ENCODE measurements at regions not wholly inside any gene's neighbourhood (a gene's known extent, or its start where the extent isn't known, plus 50 kb on each side); places are given as distances from the start of the nearest gene placed in this dataset.

- Histone ChIP-seq H3K4me2 (ENCODE audit: control insufficient read depth, extremely low read depth, insufficient read depth, low read depth, low read length) (no peak overlapping the region), H3K79me2 (ENCODE audit: control insufficient read depth, insufficient read depth, low read length) (no peaks in the 10 kb centered on the region), H4K20me1 (ENCODE audit: control insufficient read depth, extremely low read depth, insufficient read depth, low read length) (no peaks in the 10 kb centered on the region), H3K9me3 (ENCODE audit: control insufficient read depth, low read depth, low read length) (no peaks in the 10 kb centered on the region), H3K9ac (ENCODE audit: control insufficient read depth, extremely low read depth, insufficient read depth, low read length) (no peak overlapping the region), H3K27me3 (ENCODE audit: control insufficient read depth, extremely low read depth, insufficient read depth, low read length) (no peaks in the 10 kb centered on the region), H3K4me1 (ENCODE audit: control insufficient read depth, extremely low read depth, insufficient read depth, low read length) (no peaks in the 10 kb centered on the region), H2AFZ (ENCODE audit: control insufficient read depth, low read length) (no peak overlapping the region), H3K36me3 (ENCODE audit: control insufficient read depth in 2 of 2, extremely low read depth in 1 of 2, insufficient read depth in 2 of 2, low read length in 2 of 2) (no peaks in the 10 kb centered on the region), H3K27ac (ENCODE audit: control insufficient read depth, insufficient read depth, low read length) (no peak overlapping the region), H3K4me3 (ENCODE audit: control insufficient read depth in 2 of 3, extremely low read depth in 1 of 3, insufficient read depth in 2 of 3, low read depth in 1 of 3, low read length in 3 of 3) (no peak overlapping the region), H3K9me1 (ENCODE audit: control insufficient read depth, extremely low read depth, insufficient read depth, low read length) (no peaks in the 10 kb centered on the region)
- TF ChIP-seq CTCF (optimal IDR thresholded peaks at IDR 0.05 in 1 of 3, IDR thresholded peaks at IDR 0.05 in 1 of 3, conservative IDR thresholded peaks at IDR 0.05 in 1 of 3; ENCODE audit: extremely low read depth in 1 of 3, insufficient read depth in 2 of 3, low read length in 3 of 3) (no peak), EZH2 (IDR thresholded peaks at IDR 0.05; ENCODE audit: low read length) (no peak)
- dilution Hi-C loops (cut with MboI; ENCODE audit: extremely low pct_ligation_motif_present, low sequenced_read_pairs), result no loop called here
- FAIRE-seq, result no peak
- no peak for DNase-seq (ENCODE audit: low read depth, low spot score)
Measured at GRCh38 chr3:152703245-152703890, 131.6 kb upstream of the P2RY1 start.

GRCh38 chr3:152706991-152707713 is 127.8 kb upstream of the P2RY1 start:
- peaks cover 3% of the 10 kb centered on the region for H3K4me1 ChIP-seq (ENCODE audit: control insufficient read depth, extremely low read depth, insufficient read depth, low read length)
- peak; percentile 5 for FAIRE-seq
- TF ChIP-seq EZH2 (IDR thresholded peaks at IDR 0.05; ENCODE audit: low read length), result no peak
- peak in 1 of 3 experiments; percentile 25 for TF ChIP-seq CTCF (optimal IDR thresholded peaks at IDR 0.05 in 1 of 3, IDR thresholded peaks at IDR 0.05 in 1 of 3, conservative IDR thresholded peaks at IDR 0.05 in 1 of 3; ENCODE audit: extremely low read depth in 1 of 3, insufficient read depth in 2 of 3, low read length in 3 of 3)
- dilution Hi-C loops (cut with MboI; ENCODE audit: extremely low pct_ligation_motif_present, low sequenced_read_pairs), result no loop called here
- H3K9me3 ChIP-seq (ENCODE audit: control insufficient read depth, low read depth, low read length), result no peaks in the 10 kb centered on the region
- peak overlapping the region; percentile 53 for H2AFZ ChIP-seq (ENCODE audit: control insufficient read depth, low read length)
- H3K4me2 ChIP-seq (ENCODE audit: control insufficient read depth, extremely low read depth, insufficient read depth, low read depth, low read length), result peak overlapping the region; percentile 64
- no peak overlapping the region for H3K27ac ChIP-seq (ENCODE audit: control insufficient read depth, insufficient read depth, low read length)
- H3K4me3 ChIP-seq (ENCODE audit: control insufficient read depth in 2 of 3, extremely low read depth in 1 of 3, insufficient read depth in 2 of 3, low read depth in 1 of 3, low read length in 3 of 3), result no peak overlapping the region
- H4K20me1 ChIP-seq (ENCODE audit: control insufficient read depth, extremely low read depth, insufficient read depth, low read length), result no peaks in the 10 kb centered on the region
- no peak overlapping the region for H3K9ac ChIP-seq (ENCODE audit: control insufficient read depth, extremely low read depth, insufficient read depth, low read length)
- no peak for DNase-seq (ENCODE audit: low read depth, low spot score)
- H3K27me3 ChIP-seq (ENCODE audit: control insufficient read depth, extremely low read depth, insufficient read depth, low read length), result no peaks in the 10 kb centered on the region
- H3K9me1 ChIP-seq (ENCODE audit: control insufficient read depth, extremely low read depth, insufficient read depth, low read length), result no peaks in the 10 kb centered on the region
- H3K36me3 ChIP-seq (ENCODE audit: control insufficient read depth in 2 of 2, extremely low read depth in 1 of 2, insufficient read depth in 2 of 2, low read length in 2 of 2), result no peaks in the 10 kb centered on the region
- no peaks in the 10 kb centered on the region for H3K79me2 ChIP-seq (ENCODE audit: control insufficient read depth, insufficient read depth, low read length)

Data from keratinocyte (primary cell).